Gastrocnemius medialis (tissue), 4 donors: ENCODE measurements at regions not wholly inside any gene's neighbourhood (a gene's known extent, or its start where the extent isn't known, plus 50 kb on each side); places are given as distances from the start of the nearest gene placed in this dataset.

Source experiments
- CTCF ChIP-seq, 5 experiments: fragments of 450-650 bp in 3 of 5; fragments of 200-600 bp in 2 of 5; sonication (generic) in 2 of 5; IDR thresholded peaks in 4 of 5; conservative IDR thresholded peaks in 1 of 5; 1 replicate in 4 of 5; 2 replicates in 1 of 5; pipeline ENCODE4 v1.5.1; 2016 to 2019; ENCODE audit warnings: antibody characterized with exemption in 5 of 5, mild to moderate bottlenecking in 3 of 5, moderate library complexity in 3 of 5
- POLR2A ChIP-seq, 2 donors: fragments of 450-650 bp; IDR thresholded peaks; one replicate each; pipeline ENCODE4 v1.6.1; 2017; ENCODE audit warnings: antibody characterized with exemption in 2 of 2, mild to moderate bottlenecking in 2 of 2, moderate library complexity in 2 of 2

DNA sequence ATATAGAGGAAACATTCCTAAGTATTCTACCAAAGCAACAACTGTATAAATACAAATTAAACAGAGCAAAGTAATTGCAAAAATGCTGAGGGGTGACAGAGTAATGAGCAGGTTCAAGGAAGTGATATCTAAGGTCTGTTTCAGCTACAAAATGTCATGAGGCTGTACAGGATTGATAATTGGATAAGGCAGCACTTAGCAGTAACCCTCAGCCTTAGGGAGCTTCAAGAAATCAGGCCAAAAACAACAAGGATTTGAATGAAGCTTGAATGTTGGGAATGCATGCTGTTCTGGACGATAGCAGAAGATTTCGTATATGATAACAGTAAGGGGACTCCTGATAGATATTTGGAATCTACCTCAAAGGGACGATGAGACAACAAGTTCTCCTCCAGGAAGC is 142.0 kb upstream of the MMADHC start:
- TF ChIP-seq CTCF (IDR thresholded peaks at IDR 0.05 in 4 of 5, conservative IDR thresholded peaks at IDR 0.05 in 1 of 5) (no peak), POLR2A (IDR thresholded peaks at IDR 0.05) (no peak)
